Fibroblast of gingiva (primary cell): ENCODE measurements at regions not wholly inside any gene's neighbourhood (a gene's known extent, or its start where the extent isn't known, plus 50 kb on each side); places are given as distances from the start of the nearest gene placed in this dataset.

Source experiments
- DNase-seq: peaks from one replicate; pipeline ENCODE4 v3.0.0-alpha.2; 2011; ENCODE audit warnings: low read depth

- DNase-seq: no peak
These were observed 324.7 kb downstream of the C4orf33 start for GRCh38 chr4:129420637-129421036.

GRCh38 chr4:129422277-129422676 is 326.3 kb downstream of the C4orf33 start:
- DNase-seq: no peak

- DNase-seq: no peak
These were observed 332.5 kb downstream of the C4orf33 start for GRCh38 chr4:129428454-129428853.

GRCh38 chr4:129429581-129430320 is 333.8 kb downstream of the C4orf33 start:
- DNase-seq: peak; percentile 21

GRCh38 chr4:129437347-129437746 is 341.4 kb downstream of the C4orf33 start:
- no peak for DNase-seq

GRCh38 chr4:129438456-129438981 is 342.6 kb downstream of the C4orf33 start:
- no peak for DNase-seq

- DNase-seq: no peak
These were observed 350.1 kb downstream of the C4orf33 start for GRCh38 chr4:129446074-129446473.

GRCh38 chr4:129453524-129454200 is 357.7 kb downstream of the C4orf33 start:
- no peak for DNase-seq

- no peak for DNase-seq
These were observed 359.5 kb downstream of the C4orf33 start for GRCh38 chr4:129455482-129455881.

GRCh38 chr4:129468624-129469023 is 372.7 kb downstream of the C4orf33 start:
- no peak for DNase-seq

GRCh38 chr4:129474698-129475097 is 378.7 kb downstream of the C4orf33 start:
- no peak for DNase-seq

GRCh38 chr4:129481107-129481506 is 385.2 kb downstream of the C4orf33 start:
- no peak for DNase-seq

GRCh38 chr4:129488427-129488826 is 392.5 kb downstream of the C4orf33 start:
- no peak for DNase-seq

GRCh38 chr4:129490516-129490915 is 394.6 kb downstream of the C4orf33 start:
- no peak for DNase-seq

GRCh38 chr4:129498626-129499025 is 402.7 kb downstream of the C4orf33 start:
- DNase-seq: no peak

GRCh38 chr4:129514852-129515251 is 418.9 kb downstream of the C4orf33 start:
- DNase-seq: no peak

GRCh38 chr4:129515356-129515755 is 419.4 kb downstream of the C4orf33 start:
- DNase-seq: no peak

- no peak for DNase-seq
These were observed 430.9 kb downstream of the C4orf33 start for GRCh38 chr4:129526812-129527211.

GRCh38 chr4:129531253-129531652 is 435.3 kb downstream of the C4orf33 start:
- no peak for DNase-seq

- DNase-seq: no peak
These were observed 436.6 kb downstream of the C4orf33 start for GRCh38 chr4:129532573-129532972.

- no peak for DNase-seq
These were observed 447.3 kb downstream of the C4orf33 start for GRCh38 chr4:129543299-129543698.

- DNase-seq: no peak
These were observed 449.8 kb downstream of the C4orf33 start for GRCh38 chr4:129545599-129546278.

GRCh38 chr4:129546531-129546930 is 450.6 kb downstream of the C4orf33 start:
- DNase-seq: no peak
